HL-60/S4 (cell line): ENCODE measurements at regions not wholly inside any gene's neighbourhood (a gene's known extent, or its start where the extent isn't known, plus 50 kb on each side); places are given as distances from the start of the nearest gene placed in this dataset.

ENCODE experiments used
- in situ Hi-C: fragments of 300-500 bp; cut with MboI; formaldehyde crosslinking; loops from 2 replicates; pipeline ENCODE4 v1.14.3; 2022; ENCODE audit warnings: low sequenced_read_pairs

GRCh38 chr20:60961551-60961950 lies 290.5 kb upstream of the CDH4 start:
- in situ Hi-C loops, result no loop called here

- in situ Hi-C loops, result no loop called here
Measured at GRCh38 chr20:60962367-60963045, 289.6 kb upstream of the CDH4 start.

DNA sequence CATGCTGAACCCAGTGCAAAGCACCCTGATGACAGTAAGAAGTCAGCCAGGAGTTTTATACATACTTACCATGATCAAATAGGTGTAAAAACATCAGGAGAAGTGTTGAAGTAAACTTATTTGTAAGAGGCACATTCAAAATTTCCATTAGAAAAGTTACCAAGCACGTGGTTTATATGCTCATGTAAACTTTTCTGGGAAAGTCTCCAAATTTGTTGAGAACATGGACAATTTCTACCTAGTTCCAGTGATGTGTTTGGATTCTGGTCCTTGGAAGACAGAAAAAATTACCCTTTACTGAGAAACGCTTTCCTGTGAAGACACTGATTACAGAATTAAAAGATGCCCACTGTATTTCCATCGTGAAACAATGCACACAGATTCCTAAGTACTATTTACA lies 288.9 kb upstream of the CDH4 start:
- in situ Hi-C loops, result no loop called here

DNA sequence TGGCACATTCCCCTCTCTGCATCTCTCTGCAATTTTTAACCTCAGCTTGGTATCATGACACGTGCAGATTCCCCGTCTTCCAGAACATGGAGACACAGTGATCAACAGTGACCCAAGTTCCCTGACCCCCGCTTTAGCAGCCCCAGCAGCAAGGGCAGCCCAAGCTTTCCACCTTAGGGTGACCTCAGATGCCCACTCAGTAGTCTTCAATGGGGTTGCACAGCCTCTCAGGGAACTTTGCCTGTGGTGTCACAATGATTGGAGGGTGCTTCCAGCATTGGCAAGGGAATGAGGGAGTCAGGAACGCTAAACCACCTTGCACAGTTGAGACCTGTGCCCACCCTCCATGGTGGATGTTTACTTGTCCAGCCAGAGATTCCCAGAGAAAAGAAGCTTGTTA lies 287.1 kb upstream of the CDH4 start:
- in situ Hi-C loops, result no loop called here

- in situ Hi-C loops, result no loop called here
Measured at GRCh38 chr20:60966031-60966430, 286.0 kb upstream of the CDH4 start.

GRCh38 chr20:60966766-60967165 lies 285.3 kb upstream of the CDH4 start:
- in situ Hi-C loops, result no loop called here

GRCh38 chr20:60967431-60968316 lies 284.4 kb upstream of the CDH4 start:
- in situ Hi-C loops, result no loop called here

GRCh38 chr20:60968853-60969720 lies 283.0 kb upstream of the CDH4 start:
- in situ Hi-C loops, result no loop called here

DNA sequence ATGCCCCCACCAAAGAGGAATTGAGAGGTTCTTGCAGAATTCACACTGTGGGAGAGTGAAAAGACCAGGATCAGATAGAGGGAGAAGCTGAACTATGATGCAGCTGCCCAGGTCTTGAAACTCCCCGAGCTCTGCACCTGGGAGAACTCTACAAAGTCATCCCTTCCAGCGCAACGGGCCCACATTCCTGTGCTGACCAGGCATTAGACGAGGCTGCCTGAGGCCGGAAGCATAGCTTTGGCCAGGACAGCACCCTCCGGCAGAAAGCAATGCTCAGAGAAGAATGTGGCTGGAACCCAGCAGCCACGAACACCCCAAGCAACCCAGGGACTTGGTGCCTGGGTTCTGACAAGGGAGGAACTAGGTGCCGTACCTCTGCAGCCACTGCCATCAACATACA lies 281.5 kb upstream of the CDH4 start:
- in situ Hi-C loops, result no loop called here

GRCh38 chr20:60974022-60974421 lies 278.0 kb upstream of the CDH4 start:
- in situ Hi-C loops, result no loop called here

GRCh38 chr20:60974441-60974945 lies 277.6 kb upstream of the CDH4 start:
- in situ Hi-C loops, result no loop called here

DNA sequence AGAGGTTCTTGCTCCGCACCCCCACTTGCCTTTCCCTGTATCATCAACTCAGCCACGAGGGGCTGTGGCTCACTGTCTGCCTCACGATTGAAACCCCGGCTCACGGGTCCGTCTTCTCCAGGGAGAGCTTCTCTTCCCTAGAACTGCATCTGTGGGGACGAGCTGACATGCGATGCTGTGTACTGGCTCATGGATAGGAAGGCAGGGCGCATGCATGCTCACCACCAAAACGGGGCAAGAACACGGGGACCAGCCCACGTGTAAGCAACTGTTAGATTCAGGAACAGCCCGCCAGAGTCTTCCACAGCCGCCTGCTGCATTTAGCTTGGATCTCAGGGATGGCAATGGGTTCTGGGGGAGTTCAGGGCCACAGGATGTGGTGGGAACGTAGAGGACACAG lies 275.9 kb upstream of the CDH4 start:
- in situ Hi-C loops, result no loop called here

GRCh38 chr20:60976913-60977312 lies 275.1 kb upstream of the CDH4 start:
- in situ Hi-C loops, result no loop called here

GRCh38 chr20:60977901-60978300 lies 274.2 kb upstream of the CDH4 start:
- in situ Hi-C loops, result no loop called here

DNA sequence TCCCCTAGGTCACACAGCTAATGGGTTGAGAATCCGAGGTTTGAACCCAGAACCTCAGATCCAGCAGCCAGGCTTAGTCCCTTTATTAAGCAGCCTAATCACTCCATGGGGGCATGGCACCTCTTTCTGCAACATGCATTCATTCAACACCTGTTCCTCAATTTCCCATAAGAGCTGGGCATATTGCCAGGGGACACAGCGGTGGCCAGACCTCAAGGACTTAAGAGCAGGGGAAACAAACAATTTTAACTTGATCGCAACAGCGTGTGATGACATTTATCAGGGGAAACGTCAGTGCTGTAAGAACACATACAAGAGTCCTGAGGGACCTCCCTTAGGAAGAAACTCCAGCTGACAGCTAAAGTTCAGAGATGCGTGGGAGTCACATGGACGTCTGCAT lies 267.4 kb upstream of the CDH4 start:
- in situ Hi-C loops, result no loop called here

GRCh38 chr20:60986506-60987156 lies 265.4 kb upstream of the CDH4 start:
- in situ Hi-C loops, result no loop called here

DNA sequence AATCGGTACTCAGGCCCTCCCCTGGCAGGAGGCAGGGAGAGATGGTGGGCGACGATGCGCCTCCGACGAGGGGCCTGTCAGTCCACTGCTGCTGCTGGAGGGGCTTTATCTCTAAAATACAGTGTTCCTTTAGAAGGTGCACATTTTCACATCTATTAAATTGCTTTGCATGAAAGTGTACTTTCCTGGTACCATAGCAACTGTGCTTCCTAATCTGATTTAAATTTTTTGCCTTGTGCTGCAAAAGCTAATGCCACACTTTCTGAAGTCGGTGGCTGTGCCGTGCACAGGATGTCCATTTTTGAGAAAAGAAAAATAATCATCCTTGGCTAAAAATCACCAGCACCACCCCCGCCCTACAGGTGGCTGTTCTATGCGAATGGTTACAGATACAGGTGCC lies 262.0 kb upstream of the CDH4 start:
- in situ Hi-C loops, result no loop called here

- in situ Hi-C loops, result no loop called here
Measured at GRCh38 chr20:60990643-60991042, 261.4 kb upstream of the CDH4 start.

GRCh38 chr20:60993433-60994044 lies 258.5 kb upstream of the CDH4 start:
- in situ Hi-C loops, result no loop called here

DNA sequence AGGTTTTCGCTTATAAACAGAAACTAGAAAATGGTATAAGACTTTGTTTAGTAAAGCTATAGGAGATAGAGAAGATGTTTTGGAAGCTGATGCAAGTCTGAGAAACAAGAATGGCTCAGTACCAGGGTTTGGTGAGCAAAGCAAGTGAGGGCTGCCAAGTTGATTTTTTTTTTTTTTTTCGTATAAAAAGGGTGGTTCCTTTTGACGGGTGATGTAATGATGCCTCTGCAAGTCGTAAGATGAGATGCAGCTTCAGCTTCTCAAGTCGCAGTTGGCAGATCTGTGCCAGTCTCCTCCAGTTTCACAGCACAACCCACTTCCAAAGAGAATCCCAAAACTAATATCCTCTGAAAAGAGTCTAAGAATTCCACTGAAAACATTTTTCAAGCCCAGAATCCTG lies 252.8 kb upstream of the CDH4 start:
- in situ Hi-C loops, result no loop called here
